ENCODE measurements at regions not wholly inside any gene's neighbourhood (a gene's known extent, or its start where the extent isn't known, plus 50 kb on each side); places are given as distances from the start of the nearest gene placed in this dataset.

DNA sequence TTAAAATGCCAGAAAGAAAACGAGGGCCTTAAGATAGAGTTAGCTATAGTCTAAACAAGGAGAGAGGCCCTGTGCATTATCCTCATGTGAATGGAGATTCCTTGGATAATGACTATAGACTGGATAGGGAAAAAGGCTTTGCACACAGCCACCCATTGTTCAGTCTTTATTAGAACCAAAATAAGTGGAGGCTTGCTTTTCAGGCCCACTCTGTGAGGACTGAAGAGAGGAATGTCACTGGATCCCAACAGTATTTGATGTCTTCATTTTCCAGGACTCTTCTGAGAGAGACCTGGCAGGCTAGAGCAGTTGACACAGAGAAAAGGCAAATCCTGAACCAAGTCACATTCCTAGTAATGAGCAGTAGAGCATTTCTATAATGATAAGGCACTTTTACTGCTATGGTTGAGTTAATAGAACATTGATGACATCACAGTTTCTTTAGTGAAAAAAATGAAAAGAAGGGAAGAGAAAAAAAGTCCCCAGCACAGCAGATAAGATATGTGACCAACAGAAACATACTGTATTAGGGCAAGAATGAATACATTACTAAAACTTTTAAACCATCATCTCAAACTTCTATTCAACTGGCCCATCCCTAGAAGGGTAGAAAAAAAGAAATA lies 315.1 kb downstream of the EPHA7 start:
- no peak for ATAC-seq (ENCODE audit: low read depth)
- Mint-ChIP-seq H3K27ac (no peak overlapping the region), H3K36me3 (ENCODE audit: low read depth) (no peaks in the 10 kb centered on the region), H3K9me3 (peaks cover 8% of the 10 kb centered on the region), H3K4me1 (no peaks in the 10 kb centered on the region), H3K4me3 (no peak overlapping the region), H3K27me3 (no peaks in the 10 kb centered on the region)
- intact Hi-C loops (cut with micrococcal nuclease), result no loop called here
- ChIA-PET CTCF (no interaction called here), POLR2A (no interaction called here)
- TF ChIP-seq, protein P1, sequence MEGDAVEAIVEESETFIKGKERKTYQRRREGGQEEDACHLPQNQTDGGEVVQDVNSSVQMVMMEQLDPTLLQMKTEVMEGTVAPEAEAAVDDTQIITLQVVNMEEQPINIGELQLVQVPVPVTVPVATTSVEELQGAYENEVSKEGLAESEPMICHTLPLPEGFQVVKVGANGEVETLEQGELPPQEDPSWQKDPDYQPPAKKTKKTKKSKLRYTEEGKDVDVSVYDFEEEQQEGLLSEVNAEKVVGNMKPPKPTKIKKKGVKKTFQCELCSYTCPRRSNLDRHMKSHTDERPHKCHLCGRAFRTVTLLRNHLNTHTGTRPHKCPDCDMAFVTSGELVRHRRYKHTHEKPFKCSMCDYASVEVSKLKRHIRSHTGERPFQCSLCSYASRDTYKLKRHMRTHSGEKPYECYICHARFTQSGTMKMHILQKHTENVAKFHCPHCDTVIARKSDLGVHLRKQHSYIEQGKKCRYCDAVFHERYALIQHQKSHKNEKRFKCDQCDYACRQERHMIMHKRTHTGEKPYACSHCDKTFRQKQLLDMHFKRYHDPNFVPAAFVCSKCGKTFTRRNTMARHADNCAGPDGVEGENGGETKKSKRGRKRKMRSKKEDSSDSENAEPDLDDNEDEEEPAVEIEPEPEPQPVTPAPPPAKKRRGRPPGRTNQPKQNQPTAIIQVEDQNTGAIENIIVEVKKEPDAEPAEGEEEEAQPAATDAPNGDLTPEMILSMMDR (IDR thresholded peaks at IDR 0.05), result no peak
- DNase-seq, result no peak

DNA sequence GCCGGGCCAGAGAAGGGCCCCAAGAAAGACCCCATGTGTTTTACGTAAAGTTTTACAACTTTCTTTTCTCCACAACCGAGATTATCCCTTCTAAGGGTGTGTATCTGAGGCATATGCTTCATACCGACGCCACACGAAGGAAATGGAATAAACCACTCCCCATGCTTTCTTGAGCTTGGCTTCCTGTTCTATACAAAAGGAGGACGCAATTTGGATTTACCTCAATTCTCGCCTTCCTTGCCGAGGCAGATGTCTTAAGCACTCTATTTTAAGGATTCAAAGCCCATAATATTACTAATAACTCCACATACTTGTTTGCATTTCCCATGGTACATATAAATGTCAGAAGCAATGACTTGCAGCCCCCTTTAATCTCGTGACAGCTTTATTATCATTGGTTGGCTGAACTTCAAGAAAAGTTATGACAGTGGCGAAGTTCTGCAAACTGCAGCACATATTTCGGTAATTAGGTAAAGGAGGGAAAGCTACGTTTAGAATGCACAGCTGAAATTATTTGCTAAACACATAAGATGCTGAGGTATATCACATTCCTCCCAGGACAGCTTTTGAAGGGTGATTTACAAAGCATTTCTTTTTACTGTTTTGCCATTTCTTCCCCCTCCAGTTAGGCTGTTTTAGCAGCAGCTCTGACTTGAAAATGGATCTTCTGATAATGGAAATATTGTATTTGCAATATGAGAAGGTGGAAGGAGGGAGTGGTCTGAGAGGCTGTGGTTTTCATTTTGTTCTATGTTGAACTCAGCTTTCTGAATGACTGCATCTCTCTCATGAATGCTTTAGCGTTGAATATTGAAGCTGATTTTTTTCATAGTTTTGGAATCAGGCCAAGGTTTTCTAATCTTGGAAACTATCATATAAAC lies 330.5 kb downstream of the EPHA7 start:
- CTCF ChIA-PET, result no interaction called here

DNA sequence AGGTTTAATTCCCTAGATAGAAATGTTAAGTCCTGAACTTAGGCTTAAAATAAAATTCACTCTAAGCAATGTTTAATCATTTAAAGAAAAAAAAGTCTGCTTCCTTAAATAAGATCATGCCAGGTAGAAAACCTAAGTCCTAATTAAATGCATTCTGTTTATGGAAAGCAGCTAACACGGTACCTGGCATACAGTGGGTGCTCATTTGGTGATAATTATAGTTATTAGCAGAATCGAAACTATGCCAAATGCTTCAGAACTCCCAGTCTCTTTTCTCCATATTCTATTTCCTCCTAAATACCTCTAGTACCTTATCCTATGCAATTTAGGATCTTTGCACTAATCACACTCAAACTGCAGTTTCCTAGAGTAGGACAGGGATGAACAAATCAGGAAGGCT lies 331.8 kb downstream of the EPHA7 start:
- intact Hi-C loops (cut with micrococcal nuclease), result no loop called here
- no peaks in the 10 kb centered on the region for H3K27me3 Mint-ChIP-seq
- peaks cover 2% of the 10 kb centered on the region for H3K9me3 Mint-ChIP-seq
- H3K27ac Mint-ChIP-seq, result no peak overlapping the region
- H3K36me3 Mint-ChIP-seq (ENCODE audit: low read depth), result no peaks in the 10 kb centered on the region
- CTCF ChIA-PET, result no interaction called here
- H3K4me3 Mint-ChIP-seq, result no peak overlapping the region
- no peaks in the 10 kb centered on the region for H3K4me1 Mint-ChIP-seq
- DNase-seq (no peak), ATAC-seq (ENCODE audit: low read depth) (no peak)
- TF ChIP-seq, protein P1 (IDR thresholded peaks at IDR 0.05), result no peak
- POLR2A ChIA-PET, result no interaction called here

More for the DNA sequence above, 330.5 kb downstream of the EPHA7 start:
- POLR2A ChIA-PET, result no interaction called here
- Mint-ChIP-seq H3K27me3 (no peaks in the 10 kb centered on the region), H3K27ac (no peak overlapping the region), H3K4me3 (no peak overlapping the region), H3K9me3 (peaks cover 2% of the 10 kb centered on the region), H3K36me3 (ENCODE audit: low read depth) (no peaks in the 10 kb centered on the region), H3K4me1 (no peaks in the 10 kb centered on the region)
- ATAC-seq (ENCODE audit: low read depth), result no peak
- DNase-seq, result no peak
- intact Hi-C loops (cut with micrococcal nuclease), result no loop called here
- TF ChIP-seq, protein P1 (IDR thresholded peaks at IDR 0.05), result no peak

GRCh38 chr6:93086351-93086750 lies 333.0 kb downstream of the EPHA7 start:
- POLR2A ChIA-PET, result no interaction called here

More at GRCh38 chr6:93086351-93086750, 333.0 kb downstream of the EPHA7 start:
- Mint-ChIP-seq H3K36me3 (ENCODE audit: low read depth) (no peaks in the 10 kb centered on the region), H3K9me3 (peaks cover 2% of the 10 kb centered on the region), H3K4me3 (no peak overlapping the region), H3K27me3 (no peaks in the 10 kb centered on the region), H3K4me1 (no peaks in the 10 kb centered on the region), H3K27ac (no peak overlapping the region)
- intact Hi-C loops (cut with micrococcal nuclease), result no loop called here
- CTCF ChIA-PET, result no interaction called here
- DNase-seq, result no peak
- no peak for ATAC-seq (ENCODE audit: low read depth)
- TF ChIP-seq, protein P1 (IDR thresholded peaks at IDR 0.05), result no peak

Measured in activated B cell treated with CpG ODN at 0.5 μM for 24 hours (primary cell).